Tibial nerve (tissue), 4 donors: ENCODE measurements at regions not wholly inside any gene's neighbourhood (a gene's known extent, or its start where the extent isn't known, plus 50 kb on each side); places are given as distances from the start of the nearest gene placed in this dataset.

Experiments used
- EP300 ChIP-seq, 2 donors: sonication (generic); formaldehyde crosslinking; IDR thresholded peaks; one replicate each; pipeline ENCODE4 v1.6.1; 2017; ENCODE audit warnings: antibody characterized with exemption in 2 of 2, mild to moderate bottlenecking in 1 of 2
- POLR2A ChIP-seq, 2 donors: fragments of 450-650 bp; IDR thresholded peaks; one replicate each; pipeline ENCODE4 v1.6.1; 2017; ENCODE audit warnings: antibody characterized with exemption in 2 of 2, mild to moderate bottlenecking in 2 of 2, moderate library complexity in 2 of 2
- TF ChIP-seq, protein P1 (sequence below), 5 experiments: fragments of 200-600 bp in 3 of 5; fragments of 450-650 bp in 2 of 5; sonication (generic) in 3 of 5; IDR thresholded peaks; one replicate each; pipeline ENCODE4 v1.5.1; 2016 to 2019; ENCODE audit warnings: antibody characterized with exemption in 5 of 5, mild to moderate bottlenecking in 3 of 5, moderate library complexity in 2 of 5

DNA sequence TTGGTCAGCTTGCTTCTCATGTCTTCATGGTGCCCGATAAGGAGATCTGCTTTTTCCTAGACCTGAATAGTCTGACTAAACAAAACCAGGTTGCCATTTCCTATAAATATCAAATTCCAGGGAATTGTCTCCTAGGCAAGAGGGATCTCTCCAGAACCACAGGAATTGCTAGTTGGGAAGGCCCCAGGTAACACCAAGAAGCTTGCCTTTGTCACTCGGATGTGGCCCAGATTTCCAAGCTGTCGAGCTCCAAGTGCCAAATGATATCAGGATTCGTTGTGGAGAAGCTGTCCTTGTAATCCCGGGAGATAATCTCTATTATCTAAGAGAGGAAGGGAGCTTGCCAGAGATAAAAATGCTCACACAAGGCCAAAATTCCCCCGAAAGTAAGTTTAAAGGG, 1288.5 kb upstream of the AUTS2 start:
- TF ChIP-seq, protein P1, sequence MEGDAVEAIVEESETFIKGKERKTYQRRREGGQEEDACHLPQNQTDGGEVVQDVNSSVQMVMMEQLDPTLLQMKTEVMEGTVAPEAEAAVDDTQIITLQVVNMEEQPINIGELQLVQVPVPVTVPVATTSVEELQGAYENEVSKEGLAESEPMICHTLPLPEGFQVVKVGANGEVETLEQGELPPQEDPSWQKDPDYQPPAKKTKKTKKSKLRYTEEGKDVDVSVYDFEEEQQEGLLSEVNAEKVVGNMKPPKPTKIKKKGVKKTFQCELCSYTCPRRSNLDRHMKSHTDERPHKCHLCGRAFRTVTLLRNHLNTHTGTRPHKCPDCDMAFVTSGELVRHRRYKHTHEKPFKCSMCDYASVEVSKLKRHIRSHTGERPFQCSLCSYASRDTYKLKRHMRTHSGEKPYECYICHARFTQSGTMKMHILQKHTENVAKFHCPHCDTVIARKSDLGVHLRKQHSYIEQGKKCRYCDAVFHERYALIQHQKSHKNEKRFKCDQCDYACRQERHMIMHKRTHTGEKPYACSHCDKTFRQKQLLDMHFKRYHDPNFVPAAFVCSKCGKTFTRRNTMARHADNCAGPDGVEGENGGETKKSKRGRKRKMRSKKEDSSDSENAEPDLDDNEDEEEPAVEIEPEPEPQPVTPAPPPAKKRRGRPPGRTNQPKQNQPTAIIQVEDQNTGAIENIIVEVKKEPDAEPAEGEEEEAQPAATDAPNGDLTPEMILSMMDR (IDR thresholded peaks at IDR 0.05): no peak
- no peak for TF ChIP-seq POLR2A (IDR thresholded peaks at IDR 0.05)
- no peak for TF ChIP-seq EP300 (IDR thresholded peaks at IDR 0.05)
